Cardiac fibroblast (primary cell): ENCODE measurements at regions not wholly inside any gene's neighbourhood (a gene's known extent, or its start where the extent isn't known, plus 50 kb on each side); places are given as distances from the start of the nearest gene placed in this dataset.

Experiments used
- DNase-seq, 2 donors: peaks; one replicate each; pipeline versions ENCODE4 v3.0.0 to v3.0.0-alpha.2; 2010; ENCODE audit warnings: low read depth in 2 of 2
- H3K4me3 ChIP-seq, 2 donors: replicated peaks in 1 of 2; 1 replicate in 1 of 2; 2 replicates in 1 of 2; pipeline ENCODE4 v1.5.1; 2011; ENCODE audit warnings: low read depth in 2 of 2, low read length in 2 of 2, mild to moderate bottlenecking in 2 of 2, moderate library complexity in 1 of 2
- TF ChIP-seq, protein P1 (sequence below): IDR thresholded peaks from one replicate; pipeline ENCODE4 v1.5.1; 2011; ENCODE audit warnings: low read depth, mild to moderate bottlenecking, low read length, inconsistent platforms

DNA sequence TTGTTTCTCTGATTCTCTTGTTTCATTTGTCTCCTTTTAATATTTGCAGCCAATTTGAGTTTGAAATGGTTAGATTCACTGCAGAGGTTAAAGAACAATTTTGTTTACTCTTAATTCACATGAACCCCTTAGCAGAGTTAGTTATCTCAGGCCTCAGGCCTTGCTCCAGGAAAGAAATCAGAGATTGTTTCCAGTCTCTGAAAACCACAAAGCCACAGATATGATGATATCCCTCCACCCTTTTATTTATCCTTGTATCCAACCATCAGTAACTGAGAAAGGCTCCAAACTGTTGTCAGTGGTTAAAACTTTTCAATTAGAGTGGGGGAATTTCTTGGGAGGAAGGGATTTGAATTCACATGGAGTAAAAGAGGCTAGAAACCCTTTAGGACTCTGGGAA is 406.0 kb upstream of the DMAC1 start:
- no peak for DNase-seq
- TF ChIP-seq, protein P1, sequence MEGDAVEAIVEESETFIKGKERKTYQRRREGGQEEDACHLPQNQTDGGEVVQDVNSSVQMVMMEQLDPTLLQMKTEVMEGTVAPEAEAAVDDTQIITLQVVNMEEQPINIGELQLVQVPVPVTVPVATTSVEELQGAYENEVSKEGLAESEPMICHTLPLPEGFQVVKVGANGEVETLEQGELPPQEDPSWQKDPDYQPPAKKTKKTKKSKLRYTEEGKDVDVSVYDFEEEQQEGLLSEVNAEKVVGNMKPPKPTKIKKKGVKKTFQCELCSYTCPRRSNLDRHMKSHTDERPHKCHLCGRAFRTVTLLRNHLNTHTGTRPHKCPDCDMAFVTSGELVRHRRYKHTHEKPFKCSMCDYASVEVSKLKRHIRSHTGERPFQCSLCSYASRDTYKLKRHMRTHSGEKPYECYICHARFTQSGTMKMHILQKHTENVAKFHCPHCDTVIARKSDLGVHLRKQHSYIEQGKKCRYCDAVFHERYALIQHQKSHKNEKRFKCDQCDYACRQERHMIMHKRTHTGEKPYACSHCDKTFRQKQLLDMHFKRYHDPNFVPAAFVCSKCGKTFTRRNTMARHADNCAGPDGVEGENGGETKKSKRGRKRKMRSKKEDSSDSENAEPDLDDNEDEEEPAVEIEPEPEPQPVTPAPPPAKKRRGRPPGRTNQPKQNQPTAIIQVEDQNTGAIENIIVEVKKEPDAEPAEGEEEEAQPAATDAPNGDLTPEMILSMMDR = no peak
- H3K4me3 ChIP-seq = no peak overlapping the region

DNA sequence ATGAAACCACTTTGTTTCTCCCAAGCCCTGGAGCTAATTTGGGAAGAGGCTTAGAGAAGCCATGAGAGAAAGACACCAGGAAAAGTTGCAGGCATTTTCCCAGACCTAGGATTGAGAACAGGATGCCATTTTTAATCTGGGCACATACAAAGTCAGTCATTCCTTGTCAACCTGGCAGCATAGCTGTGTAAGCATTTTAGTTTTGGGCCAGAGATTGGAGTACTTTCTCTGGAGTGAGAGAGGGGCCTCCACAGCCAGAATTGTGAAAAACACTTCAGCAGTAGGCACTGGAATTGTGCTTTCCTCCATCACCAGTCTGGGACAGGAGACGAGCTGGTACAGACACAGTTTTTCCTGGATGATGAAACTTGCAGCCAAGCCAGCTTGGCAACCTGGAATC is 390.3 kb upstream of the DMAC1 start:
- DNase-seq = no peak
- H3K4me3 ChIP-seq = no peak overlapping the region
- TF ChIP-seq, protein P1 = no peak

DNA sequence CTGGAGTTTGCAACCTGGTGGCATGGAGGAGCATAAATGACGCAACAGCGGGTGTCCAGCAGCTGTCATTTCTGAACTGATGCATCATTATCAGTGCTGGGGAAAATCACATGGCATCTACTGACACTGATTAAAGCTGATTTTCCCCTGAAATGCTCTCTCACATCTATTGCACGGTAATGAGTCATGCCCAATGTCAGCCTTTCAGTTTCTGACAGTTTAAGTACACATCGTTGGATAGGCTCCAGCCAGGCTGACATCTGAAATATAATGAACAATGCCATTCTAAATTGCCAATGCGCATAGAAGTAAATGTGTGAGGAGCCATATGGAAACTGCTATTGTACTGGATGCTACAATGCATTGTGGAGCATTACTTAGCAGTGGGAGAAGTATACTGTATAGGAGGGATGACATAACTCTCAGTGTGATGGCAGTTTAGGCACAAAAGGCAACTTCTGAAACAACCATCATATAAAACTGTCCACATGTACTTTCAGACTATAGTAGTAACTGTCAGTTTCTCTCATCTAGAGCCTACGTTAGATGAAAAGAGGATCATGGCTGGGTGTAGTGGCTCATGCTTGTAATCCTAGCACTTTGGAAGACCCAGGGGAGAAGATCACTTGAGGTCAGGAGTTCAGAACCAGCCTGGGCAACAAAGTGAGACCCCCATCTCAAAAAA is 389.3 kb upstream of the DMAC1 start:
- TF ChIP-seq, protein P1 = no peak
- DNase-seq = no peak
- no peak overlapping the region for H3K4me3 ChIP-seq

DNA sequence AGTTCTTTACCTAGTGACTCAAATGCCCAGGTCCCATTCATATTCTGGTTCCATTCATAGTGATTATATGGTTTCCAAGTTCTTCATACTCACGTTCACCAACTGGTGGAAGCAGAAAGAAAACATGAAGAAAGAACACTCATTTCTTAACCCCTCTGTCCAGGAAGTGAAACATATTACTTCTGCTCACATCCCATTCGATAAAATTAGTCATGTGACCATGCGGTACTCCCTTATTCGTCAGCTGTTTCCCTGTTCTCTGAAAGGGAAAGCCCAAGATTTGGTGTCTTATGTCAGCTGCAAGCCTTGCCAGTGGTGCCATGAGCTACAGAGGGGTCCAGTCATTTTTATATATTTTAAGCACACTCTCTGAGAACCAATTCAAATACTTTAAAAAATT is 387.0 kb upstream of the DMAC1 start:
- TF ChIP-seq, protein P1 = no peak
- DNase-seq = no peak
- no peak overlapping the region for H3K4me3 ChIP-seq

DNA sequence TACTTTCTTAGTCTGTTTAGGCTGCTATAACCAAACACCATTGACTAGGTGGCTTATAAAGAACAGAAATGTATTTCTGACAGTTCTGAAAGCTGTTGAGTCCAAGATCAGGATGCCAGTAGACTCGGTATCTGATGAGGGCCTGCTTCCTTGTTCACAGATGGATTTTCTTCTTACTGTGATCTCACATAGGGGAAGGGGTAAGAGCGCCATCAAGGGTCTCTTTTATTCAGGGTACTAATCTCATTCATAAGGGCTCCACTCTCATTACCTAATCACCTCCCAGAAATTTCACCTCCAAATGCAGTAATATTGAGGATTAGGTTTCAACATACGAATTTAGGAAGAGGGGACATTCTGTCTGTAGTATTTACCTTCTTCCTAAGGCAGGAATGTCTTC is 384.0 kb upstream of the DMAC1 start:
- TF ChIP-seq, protein P1 = no peak
- no peak overlapping the region for H3K4me3 ChIP-seq
- no peak for DNase-seq

DNA sequence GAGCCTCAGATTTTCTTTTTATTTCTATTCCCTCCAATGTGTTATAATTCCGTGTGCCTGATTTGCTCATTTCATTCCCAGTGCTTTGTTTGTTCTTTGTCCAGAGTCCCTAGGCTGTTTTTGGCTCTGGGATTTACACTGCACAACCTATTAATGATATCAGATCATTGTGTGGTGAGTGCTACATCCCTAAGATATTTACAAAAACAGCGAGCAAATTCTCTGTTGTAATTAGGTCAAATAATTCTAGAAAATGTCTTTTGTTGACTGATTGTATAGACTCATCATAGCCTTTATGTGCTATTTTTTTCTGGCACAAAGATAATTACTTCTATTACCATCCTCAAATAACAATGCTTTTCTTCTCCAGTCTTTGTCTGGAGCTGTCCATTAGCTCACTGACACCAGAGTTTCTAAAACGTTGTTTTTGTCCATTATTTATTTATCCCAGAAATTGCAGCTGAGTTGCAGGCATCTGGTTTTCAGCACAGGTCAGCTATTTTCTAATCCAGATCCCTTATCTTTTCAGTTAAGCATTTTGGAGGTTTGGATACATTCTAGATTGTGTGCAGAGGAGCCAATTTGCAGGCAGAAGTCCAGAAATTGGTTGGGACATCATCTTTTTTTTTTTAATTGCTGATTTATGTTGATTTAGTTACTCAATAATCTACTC is 379.9 kb upstream of the DMAC1 start:
- TF ChIP-seq, protein P1 = no peak
- H3K4me3 ChIP-seq = no peak overlapping the region
- no peak for DNase-seq
